ENCODE measurements at regions not wholly inside any gene's neighbourhood (a gene's known extent, or its start where the extent isn't known, plus 50 kb on each side); places are given as distances from the start of the nearest gene placed in this dataset.
A peak's percentile ranks its signal among the peaks of the same experiment; 100 is the strongest.

- no peak for DNase-seq
Measured at GRCh38 chr4:17336524-17336961, 175.3 kb downstream of the QDPR start.

GRCh38 chr4:17336069-17336468, 175.8 kb downstream of the QDPR start:
- no peak for DNase-seq

GRCh38 chr4:17335371-17335770, 176.5 kb downstream of the QDPR start:
- DNase-seq, result no peak

GRCh38 chr4:17332478-17332877, 179.4 kb downstream of the QDPR start:
- peak; percentile 19 for DNase-seq

- peak; percentile 19 for DNase-seq
Measured at GRCh38 chr4:17329046-17329445, 182.8 kb downstream of the QDPR start.

GRCh38 chr4:17328141-17328815, 183.6 kb downstream of the QDPR start:
- DNase-seq, result peak; percentile 54

- peak; percentile 34 for DNase-seq
Measured at GRCh38 chr4:17327591-17327990, 184.3 kb downstream of the QDPR start.

- DNase-seq, result no peak
Measured at GRCh38 chr4:17326756-17327155, 185.1 kb downstream of the QDPR start.

GRCh38 chr4:17325098-17325497, 186.8 kb downstream of the QDPR start:
- no peak for DNase-seq

GRCh38 chr4:17324386-17324830, 187.5 kb downstream of the QDPR start:
- peak; percentile 71 for DNase-seq

- no peak for DNase-seq
Measured at GRCh38 chr4:17323554-17324385, 188.1 kb downstream of the QDPR start.

GRCh38 chr4:17322514-17322913, 189.4 kb downstream of the QDPR start:
- DNase-seq, result no peak

- DNase-seq, result no peak
Measured at GRCh38 chr4:17320046-17320445, 191.8 kb downstream of the QDPR start.

GRCh38 chr4:17317526-17317925, 194.4 kb downstream of the QDPR start:
- no peak for DNase-seq

- no peak for DNase-seq
Measured at GRCh38 chr4:17316566-17316965, 195.3 kb downstream of the QDPR start.

- DNase-seq, result no peak
Measured at GRCh38 chr4:17315459-17315858, 196.4 kb downstream of the QDPR start.

GRCh38 chr4:17313194-17313593, 198.7 kb downstream of the QDPR start:
- no peak for DNase-seq

GRCh38 chr4:17310269-17310652, 201.6 kb downstream of the QDPR start:
- no peak for DNase-seq

GRCh38 chr4:17309567-17310268, 202.2 kb downstream of the QDPR start:
- no peak for DNase-seq

- DNase-seq, result no peak
Measured at GRCh38 chr4:17301869-17302268, 210.0 kb downstream of the QDPR start.

GRCh38 chr4:17301266-17301665, 210.6 kb downstream of the QDPR start:
- DNase-seq, result no peak

GRCh38 chr4:17296921-17297890, 214.7 kb downstream of the QDPR start:
- no peak for DNase-seq

All from hindlimb muscle (tissue), 1 donor.